HCT116 (cell line): ENCODE measurements at regions not wholly inside any gene's neighbourhood (a gene's known extent, or its start where the extent isn't known, plus 50 kb on each side); places are given as distances from the start of the nearest gene placed in this dataset.

Experiments used
- ATAC-seq: fragments of 200-7000 bp; cut with Tn5 transposase; 2 replicates; pipeline ENCODE4 v1.9.1; 2020; ENCODE audit warnings: mild to moderate bottlenecking, moderate library complexity
- BruUV-seq: library from RNA; stranded (reverse); fragments of 400-500 nt; replicated peaks from 2 replicates; lab custom pipeline; 2021; lab: Mats Ljungman, UMichigan
- CTCF ChIA-PET: fragments of 300-600 bp; sonication (Branson Sonifier 250); formaldehyde crosslinking; loops from one replicate; lab custom pipeline; 2021; ENCODE audit warnings: antibody characterized with exemption; lab: Charles Lee
- POLR2A ChIA-PET: fragments of 300-600, 350-600 bp; sonication (Branson Sonifier 250); formaldehyde crosslinking; loops from one replicate; lab custom pipeline; 2021; ENCODE audit warnings: antibody characterized with exemption; lab: Charles Lee
- RAD21 ChIA-PET, 2 experiments: fragments of 300-600 bp; sonication (Branson Sonifier 250); formaldehyde crosslinking; loops; one replicate each; lab custom pipeline; 2023; ENCODE audit warnings: low total read pairs in 2 of 2; ENCODE audit not compliant: uncharacterized antibody in 2 of 2, unreplicated experiment in 2 of 2, low non-redundant PET in 1 of 2; lab: Charles Lee
- DNase-seq: peaks from one replicate; pipeline ENCODE4 v3.0.0-alpha.2; 2010; ENCODE audit warnings: low read depth, low spot score
- H2AFZ ChIP-seq: fragments of 200-600 bp; shearing (Covaris generic), sonication (generic); 2 replicates; pipeline ENCODE4 v1.6.1; 2017; ENCODE audit warnings: low read depth, mixed run types, mixed read lengths, antibody characterized with exemption, low read length; ENCODE audit not compliant: poor library complexity, severe bottlenecking
- H3K27ac ChIP-seq: 2 replicates; pipeline ENCODE4 v1.5.1; 2012; ENCODE audit warnings: low read depth, low read length
- H3K27me3 ChIP-seq: fragments of 200-600 bp; sonication (generic); 2 replicates; pipeline ENCODE4 v1.6.1; 2016; ENCODE audit warnings: mixed run types, low read length, mixed read lengths; ENCODE audit not compliant: insufficient read depth
- H3K36me3 ChIP-seq, 2 experiments: fragments of 200-500 bp in 1 of 2; fragments of 200-600 bp in 1 of 2; sonication (Bioruptor generic) in 1 of 2; sonication (generic) in 1 of 2; 2 replicates each; pipeline versions ENCODE4 v1.5.1 to v1.6.1; 2014 to 2016; ENCODE audit warnings: low read length in 2 of 2, inconsistent platforms in 1 of 2, mixed read lengths in 1 of 2, mixed run types in 1 of 2; ENCODE audit not compliant: insufficient read depth in 2 of 2, control insufficient read depth in 1 of 2
- H3K4me1 ChIP-seq, 2 experiments: fragments of 200-600 bp in 1 of 2; sonication (generic) in 1 of 2; 2 replicates each; pipeline versions ENCODE4 v1.5.1 to v1.6.1; 2012 to 2017; ENCODE audit warnings: low read length in 2 of 2, inconsistent platforms in 1 of 2, mild to moderate bottlenecking in 1 of 2, mixed read lengths in 1 of 2, mixed run types in 1 of 2, moderate library complexity in 1 of 2; ENCODE audit not compliant: insufficient read depth in 2 of 2, control insufficient read depth in 1 of 2
- H3K4me2 ChIP-seq: fragments of 200-600 bp; sonication (generic); 2 replicates; pipeline ENCODE4 v1.6.1; 2017; ENCODE audit warnings: mixed run types, low read length, mixed read lengths
- H3K4me3 ChIP-seq, 2 experiments: fragments of 200-600 bp in 1 of 2; sonication (generic) in 1 of 2; replicated peaks in 1 of 2; 2 replicates each; pipeline ENCODE4 v1.5.1; 2011 to 2016; ENCODE audit warnings: low read length in 2 of 2, control low read depth in 1 of 2, low read depth in 1 of 2, mild to moderate bottlenecking in 1 of 2, mixed read lengths in 1 of 2, mixed run types in 1 of 2
- H3K79me2 ChIP-seq: fragments of 200-600 bp; sonication (generic); 2 replicates; pipeline ENCODE4 v1.6.1; 2017; ENCODE audit warnings: mild to moderate bottlenecking, mixed run types, low read length, moderate library complexity, mixed read lengths; ENCODE audit not compliant: insufficient read depth
- H3K9ac ChIP-seq: fragments of 200-600 bp; sonication (generic); 2 replicates; pipeline ENCODE4 v1.6.1; 2016; ENCODE audit warnings: low read length, mixed read lengths
- H3K9me2 ChIP-seq: fragments of 200-600 bp; sonication (generic), shearing (Covaris generic); 2 replicates; pipeline ENCODE4 v1.6.1; 2017; ENCODE audit warnings: mixed run types, mild to moderate bottlenecking, moderate library complexity; ENCODE audit not compliant: insufficient read depth
- H3K9me3 ChIP-seq, 2 experiments: fragments of 200-500 bp in 1 of 2; fragments of 200-600 bp in 1 of 2; sonication (Bioruptor generic) in 1 of 2; sonication (generic) in 1 of 2; 2 replicates each; pipeline ENCODE4 v1.6.1; 2014 to 2017; ENCODE audit warnings: low read length in 2 of 2, mixed read lengths in 2 of 2, inconsistent platforms in 1 of 2, low read depth in 1 of 2, mild to moderate bottlenecking in 1 of 2, mixed run types in 1 of 2, moderate library complexity in 1 of 2; ENCODE audit not compliant: control insufficient read depth in 1 of 2, insufficient read depth in 1 of 2
- H4K20me1 ChIP-seq: fragments of 200-600 bp; sonication (generic), shearing (Covaris generic); 2 replicates; pipeline ENCODE4 v1.6.1; 2017; ENCODE audit warnings: mixed run types, mild to moderate bottlenecking, moderate library complexity; ENCODE audit not compliant: insufficient read depth
- CBX3 ChIP-seq: IDR thresholded peaks from 2 replicates; pipeline ENCODE4 v1.6.1; 2012; ENCODE audit warnings: low read depth
- CEBPB ChIP-seq: IDR thresholded peaks from 2 replicates; pipeline ENCODE4 v1.6.1; 2012; ENCODE audit warnings: low read depth
- CTCF ChIP-seq, 3 experiments: fragments of 200-600 bp in 1 of 3; sonication (generic) in 1 of 3; IDR thresholded peaks in 2 of 3; conservative IDR thresholded peaks in 1 of 3; 2 replicates each; pipeline ENCODE4 v1.5.1; 2012 to 2017; ENCODE audit warnings: low read depth in 2 of 3, low read length in 2 of 3, antibody characterized with exemption in 1 of 3, borderline replicate concordance in 1 of 3, control low read depth in 1 of 3, mild to moderate bottlenecking in 1 of 3, mixed read lengths in 1 of 3, mixed run types in 1 of 3, moderate library complexity in 1 of 3; ENCODE audit not compliant: insufficient read depth in 1 of 3
- EZH2phosphoT487 ChIP-seq: fragments of 200-600 bp; IDR thresholded peaks from 2 replicates; pipeline ENCODE4 v1.6.1; 2018; ENCODE audit warnings: antibody characterized with exemption, borderline replicate concordance
- FOSL1 ChIP-seq: IDR thresholded peaks from 2 replicates; pipeline ENCODE4 v1.6.1; 2012; ENCODE audit warnings: low read depth
- POLR2A ChIP-seq: IDR thresholded peaks from 2 replicates; pipeline ENCODE4 v1.7.0; 2011; ENCODE audit warnings: borderline replicate concordance; ENCODE audit not compliant: insufficient read depth, insufficient read length; ENCODE audit errors: extremely low read depth
- POLR2AphosphoS5 ChIP-seq: IDR thresholded peaks from 2 replicates; pipeline ENCODE4 v1.6.1; 2011; ENCODE audit warnings: mild to moderate bottlenecking, low read depth, low read length, moderate library complexity
- REST ChIP-seq: IDR thresholded peaks from 2 replicates; pipeline ENCODE4 v1.6.1; 2012; ENCODE audit warnings: low read depth
- SIN3A ChIP-seq: IDR thresholded peaks from 2 replicates; pipeline ENCODE4 v1.6.1; 2012; ENCODE audit warnings: low read depth
- SRF ChIP-seq: IDR thresholded peaks from 2 replicates; pipeline ENCODE4 v1.6.1; 2012; ENCODE audit warnings: low read depth
- YY1 ChIP-seq: IDR thresholded peaks from 2 replicates; pipeline ENCODE4 v1.6.1; 2011; ENCODE audit warnings: low read length, low read depth, moderate library complexity, mild to moderate bottlenecking; ENCODE audit not compliant: insufficient replicate concordance; ENCODE audit errors: extremely low read depth
- ZFX ChIP-seq: fragments of 450-650 bp; IDR thresholded peaks from 2 replicates; pipeline ENCODE4 v1.6.1; 2017
- ZNF274 ChIP-seq: fragments of 200-500 bp; sonication (Bioruptor generic); IDR thresholded peaks from 2 replicates; pipeline ENCODE4 v1.6.1; 2014; ENCODE audit warnings: mild to moderate bottlenecking, low read depth, low read length, inconsistent platforms
- intact Hi-C: fragments of 100-400 bp; cut with micrococcal nuclease; formaldehyde crosslinking; loops from 2 replicates; pipeline ENCODE4 v1.10.0; 2022

GRCh38 chr2:237191714-237192081 lies 106.0 kb downstream of the COPS8 start (continued):
- TF ChIP-seq POLR2AphosphoS5 (no peak), ZFX (no peak), POLR2A (no peak), CTCF (IDR thresholded peaks at IDR 0.05 in 2 of 3, conservative IDR thresholded peaks at IDR 0.05 in 1 of 3; ENCODE audit: borderline replicate concordance in 1 of 3, insufficient read depth in 1 of 3, low read depth in 2 of 3, low read length in 2 of 3) (no peak), FOSL1 (no peak)

GRCh38 chr2:237192881-237193280 lies 107.2 kb downstream of the COPS8 start:
- no peak for DNase-seq
- BruUV-seq = no TSS peak
- H3K4me1 ChIP-seq = peaks cover 0 to 9% of the 10 kb centered on the region in 2 experiments; a peak in 1 of 4 replicates
- H3K9me2 ChIP-seq = no peaks in the 10 kb centered on the region
- H3K4me3 ChIP-seq = no peak overlapping the region
- H2AFZ ChIP-seq = no peak overlapping the region
- ChIA-PET RAD21 (no interaction called here), CTCF (no interaction called here), POLR2A (no interaction called here)
- no peaks in the 10 kb centered on the region for H3K9me3 ChIP-seq
- H3K27me3 ChIP-seq = peaks cover 7% of the 10 kb centered on the region; the same call in 1 of the 2 replicates
- no peak overlapping the region for H3K27ac ChIP-seq
- no peak for TF ChIP-seq SIN3A
- no peak for TF ChIP-seq POLR2A
- H3K36me3 ChIP-seq = no peaks in the 10 kb centered on the region
- no peaks in the 10 kb centered on the region for H3K79me2 ChIP-seq
- H3K9ac ChIP-seq = no peak overlapping the region
- H4K20me1 ChIP-seq = no peaks in the 10 kb centered on the region
- no peak for ATAC-seq
- H3K4me2 ChIP-seq = no peak overlapping the region
- intact Hi-C loops = no loop called here

- Histone ChIP-seq H3K79me2 (no peaks in the 10 kb centered on the region), H3K27me3 (peaks cover 7% of the 10 kb centered on the region; the same call in 1 of the 2 replicates), H3K4me1 (peaks cover 0 to 9% of the 10 kb centered on the region in 2 experiments; a peak in 1 of 4 replicates), H3K9ac (no peak overlapping the region), H3K4me2 (no peak overlapping the region), H3K9me3 (no peaks in the 10 kb centered on the region), H4K20me1 (no peaks in the 10 kb centered on the region), H3K36me3 (no peaks in the 10 kb centered on the region), H3K4me3 (no peak overlapping the region), H3K27ac (no peak overlapping the region), H2AFZ (no peak overlapping the region), H3K9me2 (no peaks in the 10 kb centered on the region)
- DNase-seq (no peak), ATAC-seq (no peak)
- TF ChIP-seq EZH2phosphoT487 (no peak), POLR2AphosphoS5 (no peak), CEBPB (no peak), ZFX (no peak), YY1 (no peak), REST (no peak), SRF (no peak), CBX3 (no peak), ZNF274 (no peak), FOSL1 (no peak)
- CTCF ChIA-PET = no interaction called here
- intact Hi-C loops = no loop called here
- RAD21 ChIA-PET = no interaction called here
- POLR2A ChIA-PET = no interaction called here
- BruUV-seq = no TSS peak
Observed at GRCh38 chr2:237193436-237193835, 107.7 kb downstream of the COPS8 start.
